HepG2 (cell line): ENCODE measurements at regions not wholly inside any gene's neighbourhood (a gene's known extent, or its start where the extent isn't known, plus 50 kb on each side); places are given as distances from the start of the nearest gene placed in this dataset.
A peak's percentile ranks its signal among the peaks of the same experiment; 100 is the strongest.

Experiments used
- ATAC-seq: fragments of 200-7000 bp; cut with Tn5 transposase; 3 replicates; pipeline ENCODE4 v1.9.1; 2020; ENCODE audit warnings: mild to moderate bottlenecking, moderate library complexity
- BruUV-seq: library from RNA; stranded (reverse); fragments of 400-500 nt; replicated peaks from 2 replicates; lab custom pipeline; 2021; lab: Mats Ljungman, UMichigan
- CTCF ChIA-PET: fragments of 300-600 bp; formaldehyde crosslinking; extraction: SDS; loops from one replicate; lab custom pipeline; 2021; ENCODE audit warnings: low total read pairs, inconsistent platforms, low intra/inter-chr PET ratio; lab: Yijun Ruan, JAX
- POLR2A ChIA-PET: fragments of 350-600 bp; sonication (Branson Sonifier 250); formaldehyde crosslinking; loops from one replicate; lab custom pipeline; 2020; ENCODE audit warnings: antibody characterized with exemption, inconsistent platforms; lab: Yijun Ruan, JAX
- DNase-seq: peaks from one replicate; pipeline ENCODE4 v3.0.0-alpha.2; 2015; ENCODE audit warnings: low spot score
- FAIRE-seq: peaks from 3 replicates; lab custom pipeline; 2011; peaks lifted over from hg19 to GRCh38; lab: Jason Lieb, UNC
- H2AFZ ChIP-seq: one replicate; pipeline ENCODE4 v1.6.1; 2011; ENCODE audit warnings: low read length, inconsistent platforms
- H3K27ac ChIP-seq: fragments of 300-600 bp; 3 replicates; pipeline ENCODE4 v1.8.0; 2011; ENCODE audit warnings: mixed run types, mild to moderate bottlenecking, mixed read lengths, low read length, inconsistent platforms; ENCODE audit not compliant: insufficient read depth; ENCODE audit errors: extremely low read length
- H3K27me3 ChIP-seq, 2 experiments: fragments of 200-600 bp in 1 of 2; 2 replicates in 1 of 2; 3 replicates in 1 of 2; pipeline versions ENCODE4 v1.6.0 to v1.8.0; 2011; ENCODE audit warnings: low read length in 2 of 2, mild to moderate bottlenecking in 2 of 2, moderate library complexity in 2 of 2, inconsistent platforms in 1 of 2; ENCODE audit not compliant: insufficient read depth in 2 of 2, control insufficient read depth in 1 of 2
- H3K36me3 ChIP-seq, 2 experiments: fragments of 200-600 bp in 1 of 2; replicated peaks in 1 of 2; 2 replicates in 1 of 2; 3 replicates in 1 of 2; pipeline versions ENCODE4 v1.5.1 to v1.8.0; 2011; ENCODE audit warnings: low read length in 2 of 2, inconsistent platforms in 1 of 2; ENCODE audit not compliant: insufficient read depth in 2 of 2, control insufficient read depth in 1 of 2
- H3K4me1 ChIP-seq: 2 replicates; pipeline ENCODE4 v1.5.1; 2012; ENCODE audit warnings: low read length, inconsistent platforms; ENCODE audit not compliant: insufficient read depth
- H3K4me2 ChIP-seq: 2 replicates; pipeline ENCODE4 v1.6.0; 2011; ENCODE audit warnings: low read depth, low read length, inconsistent platforms
- H3K4me3 ChIP-seq, 3 experiments: fragments of 200-600 bp in 1 of 3; sonication (generic), shearing (Covaris generic) in 1 of 3; replicated peaks in 1 of 3; 2 replicates each; pipeline ENCODE4 v1.5.1; 2011 to 2016; ENCODE audit warnings: low read length in 3 of 3, inconsistent platforms in 2 of 3, low read depth in 2 of 3, mild to moderate bottlenecking in 2 of 3, control low read depth in 1 of 3, mixed read lengths in 1 of 3; ENCODE audit not compliant: insufficient read depth in 1 of 3
- H3K79me2 ChIP-seq: one replicate; pipeline ENCODE4 v1.6.1; 2011; ENCODE audit warnings: low read length, inconsistent platforms; ENCODE audit not compliant: insufficient read depth
- H3K9ac ChIP-seq: 2 replicates; pipeline ENCODE4 v1.6.0; 2011; ENCODE audit warnings: mild to moderate bottlenecking, low read depth, low read length, inconsistent platforms; ENCODE audit not compliant: insufficient read depth
- H3K9me3 ChIP-seq: 2 replicates; pipeline ENCODE4 v1.5.1; 2012; ENCODE audit warnings: mild to moderate bottlenecking, low read length
- H4K20me1 ChIP-seq: 2 replicates; pipeline ENCODE4 v1.6.0; 2011; ENCODE audit warnings: inconsistent platforms, mild to moderate bottlenecking, low read length, moderate library complexity; ENCODE audit not compliant: insufficient read depth
- BCL6 ChIP-seq: IDR thresholded peaks from 2 replicates; pipeline ENCODE4 v1.6.1; 2016; ENCODE audit warnings: missing genetic modification reagents, missing compliant biosample characterization
- FOXK1 ChIP-seq: sonication (generic); formaldehyde crosslinking; IDR thresholded peaks from 2 replicates; pipeline ENCODE4 v1.4.0; 2020; ENCODE audit warnings: low read depth, missing genetic modification reagents, borderline replicate concordance
- FOXK2 ChIP-seq: fragments of 450-650 bp; IDR thresholded peaks from 2 replicates; pipeline ENCODE4 v1.6.1; 2016
- GATAD2A ChIP-seq: IDR thresholded peaks from 2 replicates; pipeline ENCODE4 v1.6.1; 2016
- JUN ChIP-seq: sonication (generic); formaldehyde crosslinking; IDR thresholded peaks from 2 replicates; pipeline ENCODE4 v1.4.0; 2020; ENCODE audit warnings: mild to moderate bottlenecking, missing genetic modification reagents
- KAT8 ChIP-seq: IDR thresholded peaks from 2 replicates; pipeline ENCODE4 v1.6.1; 2016; ENCODE audit warnings: missing genetic modification reagents, missing compliant biosample characterization
- NR2F1 ChIP-seq, 2 experiments: fragments of 450-650 bp in 1 of 2; formaldehyde crosslinking in 1 of 2; IDR thresholded peaks; 2 replicates each; pipeline versions ENCODE4 v1.5.0 to v1.6.1; 2016 to 2020; ENCODE audit warnings: mild to moderate bottlenecking in 1 of 2, missing compliant biosample characterization in 1 of 2, missing genetic modification reagents in 1 of 2, moderate library complexity in 1 of 2
- PPARG ChIP-seq: conservative IDR thresholded peaks from 2 replicates; pipeline ENCODE4 v1.6.1; 2016; ENCODE audit warnings: missing biosample characterization, missing genetic modification reagents
- SAP130 ChIP-seq: IDR thresholded peaks from 2 replicates; pipeline ENCODE4 v1.6.1; 2016; ENCODE audit warnings: low read depth
- SOX13 ChIP-seq, 3 experiments: fragments of 450-650 bp in 1 of 3; sonication (generic) in 1 of 3; formaldehyde crosslinking in 1 of 3; IDR thresholded peaks in 2 of 3; conservative IDR thresholded peaks in 1 of 3; 2 replicates each; pipeline versions ENCODE4 v1.5.0 to v1.6.1; 2016 to 2020; ENCODE audit warnings: antibody characterized with exemption in 1 of 3, mild to moderate bottlenecking in 1 of 3, missing compliant biosample characterization in 1 of 3, missing genetic modification reagents in 1 of 3, moderate library complexity in 1 of 3
- SOX5 ChIP-seq: IDR thresholded peaks from 2 replicates; pipeline ENCODE4 v1.6.1; 2016; ENCODE audit warnings: borderline replicate concordance
- TBX3 ChIP-seq: fragments of 450-650 bp; IDR thresholded peaks from 2 replicates; pipeline ENCODE4 v1.6.1; 2017; ENCODE audit warnings: antibody characterized with exemption, mild to moderate bottlenecking, inconsistent platforms, borderline replicate concordance
- ZBTB3 ChIP-seq: sonication (generic); formaldehyde crosslinking; IDR thresholded peaks from 2 replicates; pipeline ENCODE4 v1.4.0; 2020; ENCODE audit warnings: low read depth, mild to moderate bottlenecking, moderate library complexity, missing genetic modification reagents, borderline replicate concordance
- ZNF24 ChIP-seq: fragments of 450-650 bp; IDR thresholded peaks from 2 replicates; pipeline ENCODE4 v1.6.1; 2017; ENCODE audit warnings: antibody characterized with exemption, mild to moderate bottlenecking
- ZNF792 ChIP-seq: IDR thresholded peaks from 2 replicates; pipeline ENCODE4 v1.6.1; 2016
- ZSCAN25 ChIP-seq: sonication (generic); formaldehyde crosslinking; IDR thresholded peaks from 2 replicates; pipeline ENCODE4 v1.8.0; 2022; ENCODE audit warnings: mild to moderate bottlenecking, missing genetic modification reagents
- WGBS: methylation state at CpG from one replicate; pipeline ENCODE4 v1.1.6; 2017; ENCODE audit warnings: low lambda C conversion rate; 5-methylcytosine and 5-hydroxymethylcytosine counted together
- in situ Hi-C: cut with HindIII; loops from 2 replicates; pipeline ENCODE4 v1.10.0; 2017; ENCODE audit warnings: low pct_unique_long_range_greater_than_20kb; ENCODE audit not compliant: extremely low pct_ligation_motif_present
- intact Hi-C: fragments of 100-400 bp; cut with micrococcal nuclease; formaldehyde crosslinking; loops from one replicate; pipeline ENCODE4 v1.10.0; 2022; ENCODE audit not compliant: unreplicated experiment
- TF ChIP-seq, protein P1 (sequence below): sonication (generic); formaldehyde crosslinking; IDR thresholded peaks from 2 replicates; pipeline ENCODE4 v1.4.0; 2020; ENCODE audit warnings: missing genetic modification reagents, borderline replicate concordance
- TF ChIP-seq, protein P2 (sequence below), 2 experiments: fragments of 450-650 bp in 1 of 2; sonication (generic) in 1 of 2; formaldehyde crosslinking; IDR thresholded peaks; 2 replicates each; pipeline versions ENCODE4 v1.5.0 to v1.8.0; 2020 to 2022; ENCODE audit warnings: mild to moderate bottlenecking in 1 of 2, missing genetic modification reagents in 1 of 2
- TF ChIP-seq, protein P3 (sequence below): sonication (generic); formaldehyde crosslinking; conservative IDR thresholded peaks from 2 replicates; pipeline ENCODE4 v1.4.0; 2020; ENCODE audit warnings: missing genetic modification reagents
- TF ChIP-seq, protein P4 (sequence below): IDR thresholded peaks from 2 replicates; pipeline ENCODE4 v1.6.1; 2016; ENCODE audit warnings: low read depth

DNA sequence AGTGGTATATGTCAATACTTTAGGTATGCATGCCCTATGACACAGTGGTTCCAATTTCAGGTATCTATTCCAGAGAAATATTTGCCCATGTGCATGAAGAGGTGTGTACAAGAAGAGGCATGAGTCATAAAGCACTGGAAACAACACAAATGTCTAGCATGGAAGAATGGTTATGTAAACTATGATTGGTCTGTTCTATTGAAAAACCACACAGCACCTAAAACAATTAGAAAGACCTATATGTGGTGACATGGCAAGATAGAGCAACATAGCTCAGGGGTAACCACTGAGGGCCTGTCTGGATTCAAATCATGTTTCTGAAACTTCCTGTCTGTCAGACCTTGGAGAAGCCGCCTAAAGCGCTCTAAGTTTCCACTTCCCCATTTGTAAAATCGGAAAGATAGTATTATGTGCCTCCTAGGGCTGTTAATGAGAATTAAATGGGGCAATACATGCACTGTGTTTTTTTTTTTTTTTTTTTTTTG, 63.4 kb upstream of the GPCPD1 start:
- ChIA-PET POLR2A (no interaction called here), CTCF (no interaction called here)
- Histone ChIP-seq H2AFZ (no peak overlapping the region), H3K9ac (no peak overlapping the region), H3K79me2 (no peaks in the 10 kb centered on the region), H3K9me3 (no peaks in the 10 kb centered on the region), H3K27ac (no peak overlapping the region), H3K27me3 (0 out of 5 replicates have a peak, but pooled peaks cover 0 to 1% of the 10 kb centered on the region in 2 experiments), H3K4me2 (no peak overlapping the region), H3K4me3 (no peak overlapping the region), H3K4me1 (peaks cover 24% of the 10 kb centered on the region), H4K20me1 (no peaks in the 10 kb centered on the region), H3K36me3 (no peaks in the 10 kb centered on the region)
- DNase-seq = peak; percentile 82
- ATAC-seq = peak; percentile 57
- 85% methylated on average over 3 of the region's 3 CpGs for WGBS
- no TSS peak for BruUV-seq
- intact Hi-C loops (no loop called here), in situ Hi-C loops (no loop called here)
- no peak for FAIRE-seq
- peak; percentile 57; the same call in 1 of the 2 replicates for TF ChIP-seq ZNF24
- TF ChIP-seq KAT8 (CRISPR knock-in tag) = 0 out of 2 replicates have a peak, but pooled peaks have one; percentile 33
- TF ChIP-seq, protein P1, sequence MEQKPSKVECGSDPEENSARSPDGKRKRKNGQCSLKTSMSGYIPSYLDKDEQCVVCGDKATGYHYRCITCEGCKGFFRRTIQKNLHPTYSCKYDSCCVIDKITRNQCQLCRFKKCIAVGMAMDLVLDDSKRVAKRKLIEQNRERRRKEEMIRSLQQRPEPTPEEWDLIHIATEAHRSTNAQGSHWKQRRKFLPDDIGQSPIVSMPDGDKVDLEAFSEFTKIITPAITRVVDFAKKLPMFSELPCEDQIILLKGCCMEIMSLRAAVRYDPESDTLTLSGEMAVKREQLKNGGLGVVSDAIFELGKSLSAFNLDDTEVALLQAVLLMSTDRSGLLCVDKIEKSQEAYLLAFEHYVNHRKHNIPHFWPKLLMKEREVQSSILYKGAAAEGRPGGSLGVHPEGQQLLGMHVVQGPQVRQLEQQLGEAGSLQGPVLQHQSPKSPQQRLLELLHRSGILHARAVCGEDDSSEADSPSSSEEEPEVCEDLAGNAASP (CRISPR knock-in tag) = 0 out of 2 replicates have a peak, but pooled peaks have one; percentile 17
- peak in 1 of 2 experiments; percentile 43; a peak in 1 of 4 replicates for TF ChIP-seq NR2F1 (CRISPR knock-in tag; IDR thresholded peaks at IDR 0.05)
- TF ChIP-seq GATAD2A = peak; percentile 58
- TF ChIP-seq, protein P2, sequence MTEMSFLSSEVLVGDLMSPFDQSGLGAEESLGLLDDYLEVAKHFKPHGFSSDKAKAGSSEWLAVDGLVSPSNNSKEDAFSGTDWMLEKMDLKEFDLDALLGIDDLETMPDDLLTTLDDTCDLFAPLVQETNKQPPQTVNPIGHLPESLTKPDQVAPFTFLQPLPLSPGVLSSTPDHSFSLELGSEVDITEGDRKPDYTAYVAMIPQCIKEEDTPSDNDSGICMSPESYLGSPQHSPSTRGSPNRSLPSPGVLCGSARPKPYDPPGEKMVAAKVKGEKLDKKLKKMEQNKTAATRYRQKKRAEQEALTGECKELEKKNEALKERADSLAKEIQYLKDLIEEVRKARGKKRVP (CRISPR knock-in tag; IDR thresholded peaks at IDR 0.05) = no peak
- peak; percentile 88 for TF ChIP-seq SOX5 (CRISPR knock-in tag)
- TF ChIP-seq ZSCAN25 (CRISPR knock-in tag) = no peak
- TF ChIP-seq FOXK2 = peak; percentile 8; the same call in 1 of the 2 replicates
- TF ChIP-seq JUN (CRISPR knock-in tag) = peak; percentile 68
- TF ChIP-seq, protein P3, sequence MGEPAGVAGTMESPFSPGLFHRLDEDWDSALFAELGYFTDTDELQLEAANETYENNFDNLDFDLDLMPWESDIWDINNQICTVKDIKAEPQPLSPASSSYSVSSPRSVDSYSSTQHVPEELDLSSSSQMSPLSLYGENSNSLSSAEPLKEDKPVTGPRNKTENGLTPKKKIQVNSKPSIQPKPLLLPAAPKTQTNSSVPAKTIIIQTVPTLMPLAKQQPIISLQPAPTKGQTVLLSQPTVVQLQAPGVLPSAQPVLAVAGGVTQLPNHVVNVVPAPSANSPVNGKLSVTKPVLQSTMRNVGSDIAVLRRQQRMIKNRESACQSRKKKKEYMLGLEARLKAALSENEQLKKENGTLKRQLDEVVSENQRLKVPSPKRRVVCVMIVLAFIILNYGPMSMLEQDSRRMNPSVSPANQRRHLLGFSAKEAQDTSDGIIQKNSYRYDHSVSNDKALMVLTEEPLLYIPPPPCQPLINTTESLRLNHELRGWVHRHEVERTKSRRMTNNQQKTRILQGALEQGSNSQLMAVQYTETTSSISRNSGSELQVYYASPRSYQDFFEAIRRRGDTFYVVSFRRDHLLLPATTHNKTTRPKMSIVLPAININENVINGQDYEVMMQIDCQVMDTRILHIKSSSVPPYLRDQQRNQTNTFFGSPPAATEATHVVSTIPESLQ (CRISPR knock-in tag) = no peak
- peak; percentile 30; the same call in 1 of the 2 replicates for TF ChIP-seq ZBTB3 (CRISPR knock-in tag)
- TF ChIP-seq SAP130 (CRISPR knock-in tag) = peak; percentile 73
- peak; percentile 96 for TF ChIP-seq PPARG (CRISPR knock-in tag)
- TF ChIP-seq BCL6 (CRISPR knock-in tag) = peak; percentile 62
- TF ChIP-seq TBX3 = peak; percentile 54; the same call in 1 of the 2 replicates
- TF ChIP-seq FOXK1 (CRISPR knock-in tag) = peak; percentile 87; the same call in 1 of the 2 replicates
- TF ChIP-seq ZNF792 (CRISPR knock-in tag) = peak; percentile 44; the same call in 1 of the 2 replicates
- no peak for TF ChIP-seq SOX13 (IDR thresholded peaks at IDR 0.05)
- peak in 1 of 2 experiments; percentile 80; a peak in 2 of 4 replicates for TF ChIP-seq SOX13 (CRISPR knock-in tag; conservative IDR thresholded peaks at IDR 0.05 in 1 of 2, IDR thresholded peaks at IDR 0.05 in 1 of 2)
- TF ChIP-seq, protein P4, sequence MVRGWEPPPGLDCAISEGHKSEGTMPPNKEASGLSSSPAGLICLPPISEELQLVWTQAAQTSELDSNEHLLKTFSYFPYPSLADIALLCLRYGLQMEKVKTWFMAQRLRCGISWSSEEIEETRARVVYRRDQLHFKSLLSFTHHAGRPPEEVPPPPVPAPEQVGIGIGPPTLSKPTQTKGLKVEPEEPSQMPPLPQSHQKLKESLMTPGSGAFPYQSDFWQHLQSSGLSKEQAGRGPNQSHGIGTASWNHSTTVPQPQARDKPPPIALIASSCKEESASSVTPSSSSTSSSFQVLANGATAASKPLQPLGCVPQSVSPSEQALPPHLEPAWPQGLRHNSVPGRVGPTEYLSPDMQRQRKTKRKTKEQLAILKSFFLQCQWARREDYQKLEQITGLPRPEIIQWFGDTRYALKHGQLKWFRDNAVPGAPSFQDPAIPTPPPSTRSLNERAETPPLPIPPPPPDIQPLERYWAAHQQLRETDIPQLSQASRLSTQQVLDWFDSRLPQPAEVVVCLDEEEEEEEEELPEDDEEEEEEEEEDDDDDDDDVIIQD = peak; percentile 68; the same call in 1 of the 2 replicates
